A673 (cell line): ENCODE measurements at regions not wholly inside any gene's neighbourhood (a gene's known extent, or its start where the extent isn't known, plus 50 kb on each side); places are given as distances from the start of the nearest gene placed in this dataset.

Experiments
- EZH2 ChIP-seq: fragments of 200-600 bp; sonication (generic); IDR thresholded peaks from 2 replicates; pipeline ENCODE4 v1.6.1; 2017; ENCODE audit warnings: borderline replicate concordance, low read depth, mild to moderate bottlenecking, mixed read lengths, antibody characterized with exemption, low read length; ENCODE audit not compliant: poor library complexity, severe bottlenecking
- TF ChIP-seq, protein P1 (sequence below): fragments of 300-800, 200-600 bp; sonication (generic); conservative IDR thresholded peaks from 2 replicates; pipeline ENCODE4 v1.5.1; 2017; ENCODE audit warnings: low read depth, mild to moderate bottlenecking, antibody characterized with exemption, low read length, moderate library complexity, mixed read lengths

DNA sequence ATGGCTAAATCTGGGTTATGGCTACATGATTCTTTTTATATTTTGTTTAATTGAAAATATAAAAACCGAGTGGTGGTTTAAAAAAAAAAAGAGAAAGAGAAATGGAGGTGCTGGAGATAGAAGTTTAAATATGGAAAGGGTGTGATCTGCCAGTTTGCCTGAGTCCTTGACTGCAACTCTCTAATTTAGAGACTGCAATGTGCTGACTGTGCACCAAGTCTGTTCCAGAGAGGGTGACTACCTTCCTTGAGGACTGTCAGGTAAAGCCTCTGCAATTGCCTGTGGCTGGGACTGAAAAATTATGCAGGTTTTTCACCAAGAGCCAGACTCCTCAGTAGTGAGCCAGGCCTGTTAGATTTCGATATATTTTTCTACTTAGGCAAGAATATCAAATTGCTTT is 1326.3 kb downstream of the BRINP3 start:
- TF ChIP-seq, protein P1, sequence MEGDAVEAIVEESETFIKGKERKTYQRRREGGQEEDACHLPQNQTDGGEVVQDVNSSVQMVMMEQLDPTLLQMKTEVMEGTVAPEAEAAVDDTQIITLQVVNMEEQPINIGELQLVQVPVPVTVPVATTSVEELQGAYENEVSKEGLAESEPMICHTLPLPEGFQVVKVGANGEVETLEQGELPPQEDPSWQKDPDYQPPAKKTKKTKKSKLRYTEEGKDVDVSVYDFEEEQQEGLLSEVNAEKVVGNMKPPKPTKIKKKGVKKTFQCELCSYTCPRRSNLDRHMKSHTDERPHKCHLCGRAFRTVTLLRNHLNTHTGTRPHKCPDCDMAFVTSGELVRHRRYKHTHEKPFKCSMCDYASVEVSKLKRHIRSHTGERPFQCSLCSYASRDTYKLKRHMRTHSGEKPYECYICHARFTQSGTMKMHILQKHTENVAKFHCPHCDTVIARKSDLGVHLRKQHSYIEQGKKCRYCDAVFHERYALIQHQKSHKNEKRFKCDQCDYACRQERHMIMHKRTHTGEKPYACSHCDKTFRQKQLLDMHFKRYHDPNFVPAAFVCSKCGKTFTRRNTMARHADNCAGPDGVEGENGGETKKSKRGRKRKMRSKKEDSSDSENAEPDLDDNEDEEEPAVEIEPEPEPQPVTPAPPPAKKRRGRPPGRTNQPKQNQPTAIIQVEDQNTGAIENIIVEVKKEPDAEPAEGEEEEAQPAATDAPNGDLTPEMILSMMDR, result no peak
- no peak for TF ChIP-seq EZH2
